Trophoblast cell (in vitro differentiated cells and primary cell): ENCODE measurements at regions not wholly inside any gene's neighbourhood (a gene's known extent, or its start where the extent isn't known, plus 50 kb on each side); places are given as distances from the start of the nearest gene placed in this dataset.

Experiments
- DNase-seq, 2 donors: peaks; one replicate each; pipeline ENCODE4 v3.0.0-alpha.2; 2016
- H2AFZ ChIP-seq: 2 replicates; pipeline ENCODE4 v1.6.1; 2013; ENCODE audit warnings: low read length, moderate library complexity, mild to moderate bottlenecking; ENCODE audit not compliant: insufficient read depth, poor library complexity
- H2AK5ac ChIP-seq: 2 replicates; pipeline ENCODE4 v1.6.1; 2013; ENCODE audit warnings: mild to moderate bottlenecking, low read length
- H2BK120ac ChIP-seq: 2 replicates; pipeline ENCODE4 v1.6.1; 2013; ENCODE audit warnings: low read length, mild to moderate bottlenecking, moderate library complexity; ENCODE audit not compliant: insufficient read depth, poor library complexity
- H2BK12ac ChIP-seq: 2 replicates; pipeline ENCODE4 v1.6.1; 2013; ENCODE audit warnings: mild to moderate bottlenecking, low read length, moderate library complexity
- H2BK5ac ChIP-seq: 2 replicates; pipeline ENCODE4 v1.6.1; 2013; ENCODE audit warnings: low read length, low read depth, moderate library complexity, mild to moderate bottlenecking; ENCODE audit not compliant: poor library complexity
- H3K14ac ChIP-seq: 2 replicates; pipeline ENCODE4 v1.6.1; 2013; ENCODE audit warnings: mild to moderate bottlenecking, low read length
- H3K18ac ChIP-seq: 2 replicates; pipeline ENCODE4 v1.6.1; 2013; ENCODE audit warnings: mild to moderate bottlenecking, low read length
- H3K23ac ChIP-seq: 2 replicates; pipeline ENCODE4 v1.6.1; 2013; ENCODE audit warnings: low read length
- H3K27ac ChIP-seq: 2 replicates; pipeline ENCODE4 v1.5.1; 2013; ENCODE audit warnings: low read depth, mild to moderate bottlenecking, inconsistent platforms, low read length, moderate library complexity
- H3K27me3 ChIP-seq: 2 replicates; pipeline ENCODE4 v1.6.1; 2013; ENCODE audit warnings: inconsistent platforms, mild to moderate bottlenecking, low read length, moderate library complexity; ENCODE audit not compliant: insufficient read depth
- H3K36me3 ChIP-seq, 2 experiments: 1 replicate in 1 of 2; 2 replicates in 1 of 2; pipeline ENCODE4 v1.6.1; 2013; ENCODE audit warnings: low read length in 2 of 2, mild to moderate bottlenecking in 2 of 2, moderate library complexity in 1 of 2; ENCODE audit not compliant: insufficient read depth in 2 of 2, control insufficient read depth in 1 of 2
- H3K4ac ChIP-seq: 2 replicates; pipeline ENCODE4 v1.6.1; 2013; ENCODE audit warnings: low read depth, mild to moderate bottlenecking, low read length, moderate library complexity
- H3K4me1 ChIP-seq, 2 experiments: 1 replicate in 1 of 2; 2 replicates in 1 of 2; pipeline ENCODE4 v1.6.1; 2013; ENCODE audit warnings: low read length in 2 of 2, mild to moderate bottlenecking in 2 of 2, moderate library complexity in 1 of 2; ENCODE audit not compliant: insufficient read depth in 2 of 2, control insufficient read depth in 1 of 2
- H3K4me2 ChIP-seq: 2 replicates; pipeline ENCODE4 v1.6.1; 2013; ENCODE audit warnings: inconsistent platforms, mild to moderate bottlenecking, low read length, moderate library complexity
- H3K4me3 ChIP-seq: 2 replicates; pipeline ENCODE4 v1.5.1; 2013; ENCODE audit warnings: mild to moderate bottlenecking, low read depth, low read length, inconsistent platforms
- H3K79me1 ChIP-seq: one replicate; pipeline ENCODE4 v1.6.1; 2013; ENCODE audit warnings: low read length
- H3K79me2 ChIP-seq: 2 replicates; pipeline ENCODE4 v1.6.1; 2013; ENCODE audit warnings: low read length, mild to moderate bottlenecking; ENCODE audit not compliant: control insufficient read depth, insufficient read depth, poor library complexity
- H3K9ac ChIP-seq: 2 replicates; pipeline ENCODE4 v1.6.1; 2013; ENCODE audit warnings: mild to moderate bottlenecking, low read length
- H3K9me3 ChIP-seq: 2 replicates; pipeline ENCODE4 v1.6.1; 2013; ENCODE audit warnings: low read depth, mild to moderate bottlenecking, control low read depth, inconsistent platforms, low read length; ENCODE audit not compliant: insufficient read depth
- H4K12ac ChIP-seq: 2 replicates; pipeline ENCODE4 v1.6.1; 2013; ENCODE audit warnings: low read depth, mild to moderate bottlenecking, low read length, moderate library complexity
- H4K8ac ChIP-seq: 2 replicates; pipeline ENCODE4 v1.6.1; 2013; ENCODE audit warnings: low read depth, mild to moderate bottlenecking, low read length, moderate library complexity
- H4K91ac ChIP-seq: one replicate; pipeline ENCODE4 v1.6.1; 2013; ENCODE audit warnings: low read depth, mild to moderate bottlenecking, low read length, moderate library complexity
- WGBS: extraction: QIAGEN DNeasy Blood & Tissue Kit; methylation state at CpG from one replicate; pipeline ENCODE4 v1.1.7; 2013; ENCODE audit warnings: missing lambda C conversion rate; ENCODE audit not compliant: insufficient read length, insufficient coverage; ENCODE audit errors: extremely low coverage; 5-methylcytosine and 5-hydroxymethylcytosine counted together

DNA sequence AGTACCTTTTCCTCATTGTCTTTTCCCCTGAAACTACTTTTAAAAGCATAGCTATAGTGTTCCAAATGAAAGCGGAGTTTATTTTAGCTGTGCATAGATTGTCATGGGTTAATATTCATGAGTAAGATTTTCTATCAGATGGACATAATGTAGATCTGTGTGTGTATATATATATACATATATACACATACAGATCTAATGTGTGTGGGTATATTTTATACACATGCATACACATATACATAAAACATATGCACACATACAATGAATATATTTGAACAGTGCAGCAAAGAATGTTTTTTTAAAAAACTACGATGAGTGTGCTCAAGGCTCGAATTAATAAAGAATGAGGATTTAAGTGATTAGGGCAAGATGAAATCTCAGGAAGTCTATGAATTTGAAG is 328.3 kb upstream of the IL12A start:
- Histone ChIP-seq H2BK120ac (no peak overlapping the region), H3K4me1 (no peaks in the 10 kb centered on the region), H3K79me2 (no peaks in the 10 kb centered on the region), H2BK5ac (no peak overlapping the region), H3K36me3 (no peaks in the 10 kb centered on the region), H3K18ac (no peak overlapping the region), H3K79me1 (no peaks in the 10 kb centered on the region), H2BK12ac (no peak overlapping the region), H3K27ac (no peak overlapping the region), H2AK5ac (no peak overlapping the region), H3K14ac (no peak overlapping the region), H3K4me2 (no peak overlapping the region), H3K4me3 (no peak overlapping the region), H3K23ac (no peak overlapping the region), H3K27me3 (no peaks in the 10 kb centered on the region), H4K91ac (no peak overlapping the region), H2AFZ (no peak overlapping the region), H3K4ac (no peak overlapping the region), H3K9me3 (no peaks in the 10 kb centered on the region), H3K9ac (no peak overlapping the region), H4K8ac (no peak overlapping the region), H4K12ac (no peak overlapping the region)
- DNase-seq = no peak
- no CpG with 5 or more reads among the region's 3 CpGs for WGBS

DNA sequence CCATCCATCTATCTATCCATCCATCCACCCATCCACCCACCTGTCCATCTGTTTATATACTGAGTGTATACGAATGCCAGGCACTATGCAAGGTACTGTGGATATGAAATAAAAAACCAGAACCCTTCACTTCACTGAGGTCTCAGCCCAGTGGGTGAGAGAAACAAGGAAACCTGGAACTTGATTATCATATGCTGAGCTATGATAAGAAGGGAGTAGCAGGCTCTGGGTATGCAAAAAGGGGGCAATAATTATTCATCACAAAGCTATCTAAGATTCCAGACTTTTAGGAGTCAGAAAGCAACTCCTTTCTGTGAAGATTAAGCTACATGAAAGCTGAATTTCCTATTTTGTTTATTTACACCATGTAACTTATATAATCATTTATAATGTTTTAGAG is 327.7 kb upstream of the IL12A start:
- H3K18ac ChIP-seq = no peak overlapping the region
- H3K23ac ChIP-seq = no peak overlapping the region
- no peak overlapping the region for H2BK12ac ChIP-seq
- DNase-seq = no peak
- no peaks in the 10 kb centered on the region for H3K36me3 ChIP-seq
- no peak overlapping the region for H2BK120ac ChIP-seq
- no peak overlapping the region for H2AFZ ChIP-seq
- H3K27ac ChIP-seq = no peak overlapping the region
- H2AK5ac ChIP-seq = no peak overlapping the region
- WGBS = no CpG with 5 or more reads among the region's 1 CpG
- H3K14ac ChIP-seq = no peak overlapping the region
- H3K4me1 ChIP-seq = no peaks in the 10 kb centered on the region
- H3K4ac ChIP-seq = no peak overlapping the region
- H3K9me3 ChIP-seq = no peaks in the 10 kb centered on the region
- no peaks in the 10 kb centered on the region for H3K79me2 ChIP-seq
- no peak overlapping the region for H4K8ac ChIP-seq
- H3K27me3 ChIP-seq = no peaks in the 10 kb centered on the region
- H3K4me3 ChIP-seq = no peak overlapping the region
- no peak overlapping the region for H2BK5ac ChIP-seq
- H3K79me1 ChIP-seq = no peaks in the 10 kb centered on the region
- H4K91ac ChIP-seq = no peak overlapping the region
- H3K9ac ChIP-seq = no peak overlapping the region
- no peak overlapping the region for H3K4me2 ChIP-seq
- no peak overlapping the region for H4K12ac ChIP-seq

- H3K27ac ChIP-seq = no peak overlapping the region
- no peak overlapping the region for H3K9ac ChIP-seq
- no peaks in the 10 kb centered on the region for H3K79me2 ChIP-seq
- H3K79me1 ChIP-seq = no peaks in the 10 kb centered on the region
- H3K14ac ChIP-seq = no peak overlapping the region
- H2AFZ ChIP-seq = no peak overlapping the region
- no peak overlapping the region for H3K4ac ChIP-seq
- H2AK5ac ChIP-seq = no peak overlapping the region
- no peaks in the 10 kb centered on the region for H3K4me1 ChIP-seq
- H2BK5ac ChIP-seq = no peak overlapping the region
- no peak overlapping the region for H4K12ac ChIP-seq
- H4K91ac ChIP-seq = no peak overlapping the region
- no peaks in the 10 kb centered on the region for H3K9me3 ChIP-seq
- no peaks in the 10 kb centered on the region for H3K27me3 ChIP-seq
- no peak overlapping the region for H4K8ac ChIP-seq
- H3K36me3 ChIP-seq = no peaks in the 10 kb centered on the region
- no peak overlapping the region for H3K4me3 ChIP-seq
- H3K18ac ChIP-seq = no peak overlapping the region
- no peak overlapping the region for H2BK120ac ChIP-seq
- H3K4me2 ChIP-seq = no peak overlapping the region
- no peak overlapping the region for H2BK12ac ChIP-seq
- no peak overlapping the region for H3K23ac ChIP-seq
- DNase-seq = no peak
Observed at GRCh38 chr3:159662549-159662948, 326.1 kb upstream of the IL12A start.

- Histone ChIP-seq H3K27ac (no peak overlapping the region), H3K14ac (no peak overlapping the region), H3K27me3 (no peaks in the 10 kb centered on the region), H3K23ac (no peak overlapping the region), H2AFZ (no peak overlapping the region), H3K9ac (no peak overlapping the region), H3K36me3 (no peaks in the 10 kb centered on the region), H3K9me3 (no peaks in the 10 kb centered on the region), H4K91ac (no peak overlapping the region), H3K4me1 (peaks cover 0 to under 1% of the 10 kb centered on the region in 2 experiments), H3K79me2 (no peaks in the 10 kb centered on the region), H3K4ac (no peak overlapping the region), H4K12ac (no peak overlapping the region), H2BK120ac (no peak overlapping the region), H3K18ac (no peak overlapping the region), H3K79me1 (no peaks in the 10 kb centered on the region), H2BK12ac (no peak overlapping the region), H2AK5ac (no peak overlapping the region), H3K4me3 (no peak overlapping the region), H2BK5ac (no peak overlapping the region), H3K4me2 (no peak overlapping the region), H4K8ac (no peak overlapping the region)
- no peak for DNase-seq
- WGBS = no CpG with 5 or more reads among the region's 2 CpGs
Observed at GRCh38 chr3:159664006-159664405, 324.6 kb upstream of the IL12A start.
